ENCODE measurements at regions not wholly inside any gene's neighbourhood (a gene's known extent, or its start where the extent isn't known, plus 50 kb on each side); places are given as distances from the start of the nearest gene placed in this dataset.

GRCh38 chr10:36538953-36539586 is 586.3 kb upstream of the ANKRD30A start:
- Mint-ChIP-seq H3K27me3 (ENCODE audit: low read depth in 2 of 2) (no peaks in the 10 kb centered on the region), H3K27ac (peak overlapping the region in 1 of 2 donors; percentile 24), H3K4me1 (peaks cover 27 to 32% of the 10 kb centered on the region in 2 donors), H3K4me3 (no peak overlapping the region), H3K36me3 (no peaks in the 10 kb centered on the region), H3K9me3 (no peaks in the 10 kb centered on the region)
- Histone ChIP-seq H3K4me1 (ENCODE audit: control insufficient read depth, insufficient read depth, low read length) (peaks cover 14% of the 10 kb centered on the region), H3K36me3 (ENCODE audit: control insufficient read depth, insufficient read depth, low read length) (no peaks in the 10 kb centered on the region), H3K4me3 (ENCODE audit: low read length) (no peak overlapping the region), H3K27me3 (ENCODE audit: control insufficient read depth, insufficient read depth, low read length) (no peaks in the 10 kb centered on the region), H3K27ac (ENCODE audit: low read length) (no peak overlapping the region), H3K9me3 (ENCODE audit: control insufficient read depth, insufficient read depth, low read length) (no peaks in the 10 kb centered on the region)
- TF ChIP-seq CTCF (IDR thresholded peaks at IDR 0.05): no peak
- DNase-seq: no peak
- intact Hi-C loops (cut with micrococcal nuclease): no loop called here
- no peak for ATAC-seq
- 35% methylated on average over 3 of the region's 3 CpGs for WGBS (ENCODE audit: insufficient coverage)

- Histone ChIP-seq H3K4me1 (ENCODE audit: control insufficient read depth, insufficient read depth, low read length) (peaks cover 16% of the 10 kb centered on the region), H3K4me3 (ENCODE audit: low read length) (no peak overlapping the region), H3K36me3 (ENCODE audit: control insufficient read depth, insufficient read depth, low read length) (no peaks in the 10 kb centered on the region), H3K27ac (ENCODE audit: low read length) (no peak overlapping the region), H3K9me3 (ENCODE audit: control insufficient read depth, insufficient read depth, low read length) (no peaks in the 10 kb centered on the region), H3K27me3 (ENCODE audit: control insufficient read depth, insufficient read depth, low read length) (no peaks in the 10 kb centered on the region)
- peak; percentile 55 to 92 (median 79) for ATAC-seq
- Mint-ChIP-seq H3K27me3 (ENCODE audit: low read depth in 2 of 2) (no peaks in the 10 kb centered on the region), H3K27ac (peak overlapping the region; percentile 52 to 61), H3K4me3 (no peak overlapping the region), H3K4me1 (peaks cover 33 to 36% of the 10 kb centered on the region in 2 donors), H3K9me3 (no peaks in the 10 kb centered on the region), H3K36me3 (no peaks in the 10 kb centered on the region)
- intact Hi-C loops (cut with micrococcal nuclease): no loop called here
- 11% methylated on average over 5 of the region's 5 CpGs for WGBS (ENCODE audit: insufficient coverage)
- TF ChIP-seq CTCF (IDR thresholded peaks at IDR 0.05): no peak
- peak; percentile 4 to 21 for DNase-seq
These were observed 590.9 kb upstream of the ANKRD30A start for GRCh38 chr10:36534471-36535002.

GRCh38 chr10:36533861-36534260 is 591.5 kb upstream of the ANKRD30A start:
- no peak for ATAC-seq
- no peaks in the 10 kb centered on the region for H3K36me3 Mint-ChIP-seq
- intact Hi-C loops (cut with micrococcal nuclease): no loop called here

More at GRCh38 chr10:36533861-36534260, 591.5 kb upstream of the ANKRD30A start:
- no peak overlapping the region for H3K4me3 ChIP-seq (ENCODE audit: low read length)
- no peak overlapping the region for H3K27ac ChIP-seq (ENCODE audit: low read length)
- WGBS (ENCODE audit: insufficient coverage): 88% methylated on average over 8 of the region's 8 CpGs
- no peaks in the 10 kb centered on the region for H3K9me3 Mint-ChIP-seq
- H3K4me3 Mint-ChIP-seq: no peak overlapping the region
- TF ChIP-seq CTCF (IDR thresholded peaks at IDR 0.05): no peak
- H3K27me3 Mint-ChIP-seq (ENCODE audit: low read depth in 2 of 2): no peaks in the 10 kb centered on the region
- H3K27me3 ChIP-seq (ENCODE audit: control insufficient read depth, insufficient read depth, low read length): no peaks in the 10 kb centered on the region
- no peaks in the 10 kb centered on the region for H3K9me3 ChIP-seq (ENCODE audit: control insufficient read depth, insufficient read depth, low read length)
- H3K27ac Mint-ChIP-seq: peak overlapping the region; percentile 52 to 61
- H3K4me1 Mint-ChIP-seq: peaks cover 29 to 31% of the 10 kb centered on the region in 2 donors
- peaks cover 13% of the 10 kb centered on the region for H3K4me1 ChIP-seq (ENCODE audit: control insufficient read depth, insufficient read depth, low read length)
- DNase-seq: no peak
- no peaks in the 10 kb centered on the region for H3K36me3 ChIP-seq (ENCODE audit: control insufficient read depth, insufficient read depth, low read length)

Data from natural killer cell (primary cell).